ENCODE measurements at regions not wholly inside any gene's neighbourhood (a gene's known extent, or its start where the extent isn't known, plus 50 kb on each side); places are given as distances from the start of the nearest gene placed in this dataset.

- no peak overlapping the region for H3K9ac ChIP-seq (ENCODE audit: low read depth, low read length)
- ChIA-PET POLR2A (ENCODE audit: unreplicated experiment) (no interaction called here), CTCF (no interaction called here)
- H3K56ac ChIP-seq (ENCODE audit: extremely low read depth, insufficient read depth, low read length) = no peak overlapping the region
- no peak overlapping the region for H3K27ac ChIP-seq (ENCODE audit: insufficient read depth, low read length)
- no peaks in the 10 kb centered on the region for H3K27me3 ChIP-seq (ENCODE audit: control insufficient read depth, insufficient read depth, low read length)
- WGBS, 2 experiments (ENCODE audit: extremely low coverage in 2 of 2, insufficient read length in 1 of 2) = no CpG with 5 or more reads among the region's 1 CpG
- no peak overlapping the region for H2AK9ac ChIP-seq (replicated peaks; ENCODE audit: low read depth, low read length, poor library complexity)
- ATAC-seq (ENCODE audit: low read depth) = no peak
- no peak overlapping the region for H4K91ac ChIP-seq (ENCODE audit: insufficient read depth, low read depth, low read length)
- H3K4ac ChIP-seq (ENCODE audit: low read depth, low read length) = no peak overlapping the region
- no peak for TF ChIP-seq USF2 (IDR thresholded peaks at IDR 0.05; ENCODE audit: low read depth, low read length)
- no peak for TF ChIP-seq MAZ (IDR thresholded peaks at IDR 0.05; ENCODE audit: borderline replicate concordance, low read depth, low read length)
- TF ChIP-seq CHD1 (IDR thresholded peaks at IDR 0.05; ENCODE audit: low read depth, low read length) = no peak
- no peak for TF ChIP-seq RAD21 (IDR thresholded peaks at IDR 0.05; ENCODE audit: low read length)
- TF ChIP-seq CTCF (conservative IDR thresholded peaks at IDR 0.05; ENCODE audit: low read depth, low read length) = no peak
- TF ChIP-seq FOS (IDR thresholded peaks at IDR 0.05; ENCODE audit: low read depth, low read length) = no peak
- TF ChIP-seq RFX5 (IDR thresholded peaks at IDR 0.05; ENCODE audit: low read depth, low read length) = no peak
- no peak for TF ChIP-seq MAFK (IDR thresholded peaks at IDR 0.05; ENCODE audit: low read depth, low read length)
- no peak for TF ChIP-seq CEBPB (IDR thresholded peaks at IDR 0.05; ENCODE audit: low read depth, low read length)
- TF ChIP-seq SMC3 (IDR thresholded peaks at IDR 0.05; ENCODE audit: low read depth, low read length) = no peak
- TF ChIP-seq POLR2A (IDR thresholded peaks at IDR 0.05; ENCODE audit: low read depth, low read length) = no peak
- TF ChIP-seq BHLHE40 (IDR thresholded peaks at IDR 0.05; ENCODE audit: low read depth, low read length) = no peak
- no peak for TF ChIP-seq RCOR1 (IDR thresholded peaks at IDR 0.05; ENCODE audit: insufficient replicate concordance, low read length)
- no peak for TF ChIP-seq MXI1 (IDR thresholded peaks at IDR 0.05; ENCODE audit: borderline replicate concordance, low read depth, low read length)
- TF ChIP-seq NFE2L2 (IDR thresholded peaks at IDR 0.05; ENCODE audit: low read depth, low read length) = no peak
- TF ChIP-seq ELK1 (IDR thresholded peaks at IDR 0.05; ENCODE audit: borderline replicate concordance, low read depth, low read length) = no peak
- H2BK5ac ChIP-seq (ENCODE audit: low read depth, low read length, poor library complexity, severe bottlenecking) = no peak overlapping the region
- no peak overlapping the region for H2BK20ac ChIP-seq (ENCODE audit: low read depth, low read length)
- H2AFZ ChIP-seq (replicated peaks; ENCODE audit: low read length, poor library complexity) = no peak overlapping the region
- no peak overlapping the region for H2BK15ac ChIP-seq (ENCODE audit: low read depth, low read length)
- dilution Hi-C loops (cut with HindIII; ENCODE audit: low sequenced_read_pairs, unreplicated experiment) = no loop called here
- no peak overlapping the region for H3K23ac ChIP-seq (ENCODE audit: low read depth, low read length)
- H4K8ac ChIP-seq (ENCODE audit: low read depth in 2 of 2, low read length in 2 of 2) = no peak overlapping the region
- H3K4me3 ChIP-seq (ENCODE audit: insufficient read depth, low read depth, low read length) = no peak overlapping the region
- no peaks in the 10 kb centered on the region for H3K9me1 ChIP-seq (ENCODE audit: insufficient read depth, low read length)
- no peaks in the 10 kb centered on the region for H3K9me3 ChIP-seq (ENCODE audit: control insufficient read depth, insufficient read depth, low read length)
- no peak overlapping the region for H4K5ac ChIP-seq (ENCODE audit: low read depth, low read length)
- no peak overlapping the region for H3K18ac ChIP-seq (ENCODE audit: low read depth, low read length)
- no peaks in the 10 kb centered on the region for H3K4me1 ChIP-seq (ENCODE audit: control insufficient read depth, insufficient read depth, low read length)
- no peaks in the 10 kb centered on the region for H4K20me1 ChIP-seq (ENCODE audit: insufficient read depth, low read length)
- H3K79me1 ChIP-seq (ENCODE audit: low read depth in 1 of 2, low read length in 2 of 2) = no peaks in the 10 kb centered on the region
- H2AK5ac ChIP-seq (ENCODE audit: low read depth, low read length) = no peak overlapping the region
- H2BK120ac ChIP-seq (ENCODE audit: low read depth, low read length) = no peak overlapping the region
- DNase-seq = no peak
- H3K4me2 ChIP-seq (ENCODE audit: low read depth, low read length) = no peak overlapping the region
- BruUV-seq (replicated peaks) = no TSS peak
- no peak overlapping the region for H3K14ac ChIP-seq (replicated peaks; ENCODE audit: low read depth, low read length)
- no peaks in the 10 kb centered on the region for H3K36me3 ChIP-seq (ENCODE audit: control insufficient read depth, insufficient read depth, low read length)
- in situ Hi-C loops (cut with MboI; ENCODE audit: low sequenced_read_pairs) = no loop called here
- intact Hi-C loops (cut with micrococcal nuclease) = no loop called here
Measured at GRCh38 chr13:85430216-85430794, 368.9 kb downstream of the SLITRK6 start.

Measured in IMR-90 (cell line).